ENCODE measurements at regions not wholly inside any gene's neighbourhood (a gene's known extent, or its start where the extent isn't known, plus 50 kb on each side); places are given as distances from the start of the nearest gene placed in this dataset.
"Not testable (repeated sequence)": the region's sequence is repeated elsewhere in the genome, so short reads cannot be mapped to it uniquely, and the experiment has no call there.

DNA sequence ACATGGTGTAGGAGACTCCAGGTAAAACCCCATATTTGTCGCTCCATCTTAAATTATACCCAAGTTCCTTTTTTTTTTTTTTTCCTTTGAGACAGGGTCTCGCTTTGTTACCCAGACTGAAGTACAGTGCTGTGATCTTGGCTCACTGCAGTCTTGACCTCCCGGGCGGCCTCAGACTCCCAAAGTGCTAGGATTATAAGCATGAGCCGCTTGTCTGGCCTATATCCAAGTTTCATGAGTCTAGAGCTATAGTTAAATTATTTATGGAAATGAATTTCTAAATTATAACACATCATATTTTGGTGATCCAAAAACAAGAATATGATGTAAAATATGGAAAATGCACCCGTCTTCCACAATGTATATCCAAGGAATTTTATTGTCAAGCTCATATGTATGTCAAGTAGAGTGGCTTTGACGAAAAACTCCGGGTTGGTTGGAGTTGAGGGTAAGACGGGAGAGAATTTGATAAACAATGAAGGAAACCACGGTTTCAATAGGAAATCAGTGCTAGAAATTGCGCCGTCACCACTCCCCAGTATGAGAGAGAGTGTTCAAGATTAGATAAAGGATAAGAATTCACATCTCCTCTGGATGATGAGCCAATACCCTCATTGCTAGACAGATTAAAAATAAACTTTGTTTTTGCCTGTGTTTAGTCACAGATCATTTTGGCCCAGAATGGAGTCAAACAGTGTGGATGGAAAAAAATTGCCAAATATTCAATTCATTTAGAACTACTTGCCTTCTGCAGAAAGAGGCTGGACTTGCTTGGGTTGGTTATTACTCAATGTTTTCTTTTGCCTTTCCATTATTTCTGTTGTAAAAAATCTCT, 209.2 kb upstream of the NR2F2 start:
- DNase-seq = no peak

DNA sequence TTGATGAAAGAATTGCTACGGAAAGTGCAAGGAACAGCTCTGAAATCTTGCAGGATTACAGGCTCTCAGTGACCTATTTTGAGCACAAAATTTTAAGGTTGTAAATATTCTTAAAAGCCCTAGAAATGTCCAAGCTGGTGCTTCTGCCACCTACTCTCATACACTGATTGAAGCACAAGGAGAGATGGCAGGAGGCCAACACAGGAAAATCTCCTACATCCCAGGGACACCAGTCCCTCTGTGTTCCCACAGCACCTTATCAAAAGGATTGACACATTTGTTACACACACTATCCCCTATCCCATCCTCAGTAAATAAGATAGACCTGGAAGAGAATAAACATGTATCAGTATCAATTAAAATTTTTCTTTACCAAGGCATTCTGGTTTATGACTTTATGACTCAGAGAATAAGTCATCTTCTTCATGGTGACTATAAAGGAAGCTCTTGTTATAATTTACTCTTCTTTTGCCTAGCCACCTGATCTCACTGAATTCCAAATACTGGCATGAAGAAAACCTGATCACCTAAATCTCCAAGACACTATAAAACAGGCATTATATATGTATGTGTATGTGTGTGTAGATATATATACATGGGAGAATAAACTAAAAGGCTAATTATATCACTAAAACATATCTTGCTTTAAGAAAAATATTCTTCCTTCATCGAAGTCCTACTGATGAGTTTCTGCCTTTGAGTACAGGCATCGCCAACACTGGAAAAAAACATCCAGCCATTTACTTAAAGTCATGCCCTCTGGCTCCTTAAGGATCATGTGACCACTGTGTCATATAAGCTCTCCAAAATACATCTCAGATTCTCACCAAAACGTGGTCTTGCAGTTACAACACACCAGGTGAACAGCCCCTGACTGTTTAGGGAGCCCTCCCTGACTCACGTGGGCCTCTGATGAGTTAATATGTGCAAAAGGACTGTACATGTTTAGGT, 208.1 kb upstream of the NR2F2 start:
- DNase-seq = no peak

DNA sequence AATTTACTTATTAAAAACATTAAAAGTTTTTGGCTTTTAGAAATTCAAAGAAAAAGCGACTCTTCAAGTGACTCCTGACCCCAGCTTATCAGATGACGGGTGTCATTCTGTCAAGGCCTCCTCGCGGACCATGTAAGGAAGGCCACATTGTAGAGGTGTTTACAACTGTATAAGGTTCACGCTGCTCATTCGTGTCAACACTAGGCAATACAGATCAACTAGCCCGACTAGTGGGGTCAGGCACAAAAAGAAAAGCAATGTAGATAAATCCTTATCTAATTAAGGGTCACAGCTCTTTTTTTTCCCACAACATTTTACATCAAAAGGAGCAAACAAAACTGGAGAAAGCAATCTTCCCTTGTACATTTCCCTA, 207.5 kb upstream of the NR2F2 start:
- DNase-seq = no peak

DNA sequence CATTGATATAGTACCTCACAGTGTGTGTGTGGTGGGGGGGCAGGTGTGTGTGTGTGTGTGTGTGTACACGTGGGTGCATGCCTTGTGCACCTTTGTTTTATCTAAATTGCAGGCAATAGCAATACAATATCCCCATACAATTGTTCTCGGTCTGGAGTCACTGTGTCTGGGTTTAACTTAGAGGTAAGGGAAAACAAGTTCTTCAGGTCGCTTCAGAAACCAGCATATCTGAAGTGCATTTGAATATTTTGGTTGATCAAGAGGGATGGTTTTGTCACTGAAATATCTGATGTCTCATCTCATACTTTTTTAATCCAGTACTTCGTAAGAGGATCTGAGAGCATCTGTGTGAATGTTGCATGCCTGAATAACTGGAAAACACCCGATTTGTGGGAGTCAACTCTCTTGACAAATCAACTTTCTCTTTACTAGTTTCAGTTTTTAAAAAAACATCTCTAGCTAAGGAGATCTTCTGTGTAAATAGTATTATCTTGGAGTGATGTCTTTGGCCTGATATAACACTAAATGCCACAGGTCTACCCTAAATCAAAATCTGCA, 206.8 kb upstream of the NR2F2 start:
- DNase-seq = no peak

DNA sequence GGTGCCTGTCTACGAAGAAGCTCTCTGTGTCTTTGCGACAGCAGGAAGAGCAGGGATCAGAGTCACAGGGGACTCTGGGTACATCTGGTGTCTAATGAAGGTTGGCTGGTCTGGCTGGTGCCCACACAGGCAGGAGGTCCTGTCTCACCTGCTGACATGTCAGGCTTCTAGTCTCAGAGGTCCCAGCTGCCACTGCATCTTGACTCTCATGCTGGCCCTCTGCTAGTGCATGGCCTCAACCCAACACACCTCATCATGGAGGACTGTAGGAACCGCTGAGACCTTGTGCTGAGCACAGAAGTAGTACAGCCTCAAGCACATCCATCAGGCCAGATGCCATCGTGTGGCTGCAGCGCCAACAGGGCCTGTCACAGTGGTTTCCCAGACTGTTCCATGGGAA, 206.1 kb upstream of the NR2F2 start:
- no peak for DNase-seq

DNA sequence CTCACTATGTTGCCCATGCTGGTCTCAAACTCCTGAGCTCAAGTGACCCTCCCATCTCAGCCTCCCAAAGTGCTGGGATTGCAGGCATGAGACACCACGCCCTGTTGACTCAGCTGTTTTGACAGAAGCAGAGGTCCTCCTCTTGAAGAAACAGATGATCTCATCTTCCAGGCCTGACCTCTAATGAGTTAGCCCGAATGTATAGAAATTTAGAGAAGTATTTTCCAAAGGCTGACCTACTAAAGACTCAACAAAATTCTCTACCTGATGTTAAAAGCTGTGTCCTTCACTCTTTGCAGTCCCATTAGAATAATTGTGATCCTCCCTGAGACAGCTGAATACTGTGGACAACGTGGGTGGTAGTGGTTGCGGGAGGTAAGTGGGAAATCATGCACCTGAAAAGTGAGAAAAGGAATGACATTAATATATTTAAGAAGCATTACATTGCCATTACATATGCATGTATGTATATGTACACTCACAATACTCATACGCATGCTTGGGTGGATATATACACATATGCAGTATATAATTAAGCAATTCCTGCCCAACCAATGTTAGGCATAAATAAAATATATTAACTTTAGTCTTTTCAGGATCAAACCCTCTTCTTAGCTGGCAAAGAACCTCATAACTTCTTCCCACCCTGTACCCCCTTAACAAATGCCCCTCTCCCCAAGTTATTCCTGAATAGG, 204.6 kb upstream of the NR2F2 start:
- DNase-seq = no peak

DNA sequence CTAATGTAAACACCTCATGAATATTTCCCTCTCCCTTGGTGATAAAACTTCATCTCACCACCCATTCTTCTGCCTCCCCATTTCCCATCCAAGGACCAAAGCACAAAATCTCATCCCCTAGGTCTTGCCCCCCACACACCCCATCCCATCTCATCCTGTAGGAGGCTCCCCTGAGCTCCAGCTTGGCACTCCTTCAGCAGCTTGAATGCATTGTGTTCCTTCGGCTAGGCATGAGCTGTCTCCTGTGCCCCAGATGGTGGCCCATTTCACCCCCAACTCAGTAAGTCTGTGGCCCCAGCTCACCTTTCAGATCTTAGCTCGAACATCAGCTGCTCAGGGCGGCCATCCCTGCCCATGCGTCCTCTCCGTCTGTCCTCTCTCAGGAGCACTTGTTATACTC, 203.6 kb upstream of the NR2F2 start:
- DNase-seq = no peak

DNA sequence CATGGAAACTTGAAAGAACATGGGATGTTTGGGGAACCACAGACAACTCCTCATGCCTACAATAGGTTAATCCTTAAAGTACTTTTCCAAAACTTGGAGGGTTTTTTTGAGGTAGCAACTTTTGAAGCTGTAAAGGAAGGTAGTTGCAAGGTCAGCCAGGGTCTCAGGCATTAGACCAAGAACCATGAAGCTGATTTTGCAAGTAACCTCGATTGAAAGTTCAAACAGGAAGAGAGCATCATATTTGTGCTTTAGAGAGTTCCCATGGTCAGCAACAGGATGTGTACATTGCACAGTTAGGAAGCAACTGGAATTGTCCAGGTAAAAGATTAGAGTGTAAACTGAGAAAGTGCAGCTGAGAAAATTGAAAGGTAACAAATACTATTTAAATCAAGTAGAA, 199.8 kb upstream of the NR2F2 start:
- no peak for DNase-seq

DNA sequence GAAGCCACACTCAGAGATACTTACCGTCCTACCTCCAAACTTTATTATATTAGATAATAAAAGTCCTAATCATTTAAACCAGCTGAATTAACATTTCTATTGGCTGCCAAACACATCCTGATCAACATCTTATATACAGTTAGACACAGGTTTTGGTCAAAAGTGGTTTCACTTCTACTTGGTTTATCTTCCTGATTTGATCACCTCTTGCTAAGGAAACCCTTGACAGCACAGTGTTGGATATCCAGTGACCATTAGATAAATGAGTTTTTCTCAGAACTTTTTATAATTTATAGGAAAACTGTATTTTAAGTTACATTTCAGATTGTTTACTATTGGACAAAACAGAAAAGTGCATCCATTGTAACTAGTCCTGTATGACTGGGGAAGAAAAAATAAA, 198.4 kb upstream of the NR2F2 start:
- DNase-seq = no peak

DNA sequence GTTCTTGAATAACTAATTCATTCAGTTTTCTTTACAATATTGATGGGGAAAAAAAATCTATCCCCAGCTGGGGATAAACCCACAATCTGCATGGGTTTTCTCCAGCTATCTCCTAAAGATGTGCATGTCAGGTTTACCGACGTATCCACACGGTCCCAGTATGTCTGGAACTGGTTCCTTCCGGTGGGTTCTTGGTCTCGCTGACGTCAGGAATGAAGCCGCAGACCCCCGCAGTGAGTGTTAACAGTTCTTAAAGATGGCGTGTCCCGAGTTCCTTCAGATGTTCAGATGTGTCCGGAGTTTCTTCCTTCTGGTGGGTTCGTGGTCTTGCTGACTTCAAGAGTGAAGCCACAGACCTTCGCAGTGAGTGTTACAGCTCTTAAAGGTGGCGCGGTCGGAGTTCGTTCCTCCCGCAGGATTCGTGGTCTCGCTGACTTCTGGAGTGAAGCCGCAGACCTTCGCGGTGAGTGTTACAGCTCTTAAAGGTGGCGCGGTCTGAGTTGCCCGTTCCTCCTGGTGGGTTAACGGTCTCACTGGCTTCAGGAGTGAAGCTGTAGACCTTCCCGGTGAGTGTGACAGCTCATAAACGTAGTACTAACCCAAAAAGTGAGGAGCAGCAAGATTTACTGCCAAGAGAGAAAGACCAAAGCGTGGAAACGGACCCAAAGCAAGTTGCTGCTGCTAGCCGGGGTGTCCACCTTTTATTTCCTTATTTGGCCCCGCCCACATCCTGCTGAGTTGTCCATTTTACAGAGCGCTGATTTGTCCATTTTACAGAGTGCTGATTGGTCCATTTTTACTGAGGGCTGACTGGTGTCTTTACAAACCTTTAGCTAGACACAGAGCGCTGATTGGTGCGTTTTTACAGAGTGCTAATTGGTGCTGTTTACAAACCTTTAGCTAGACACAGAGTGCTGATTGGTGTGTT, 195.1 kb upstream of the NR2F2 start:
- DNase-seq = no peak

DNA sequence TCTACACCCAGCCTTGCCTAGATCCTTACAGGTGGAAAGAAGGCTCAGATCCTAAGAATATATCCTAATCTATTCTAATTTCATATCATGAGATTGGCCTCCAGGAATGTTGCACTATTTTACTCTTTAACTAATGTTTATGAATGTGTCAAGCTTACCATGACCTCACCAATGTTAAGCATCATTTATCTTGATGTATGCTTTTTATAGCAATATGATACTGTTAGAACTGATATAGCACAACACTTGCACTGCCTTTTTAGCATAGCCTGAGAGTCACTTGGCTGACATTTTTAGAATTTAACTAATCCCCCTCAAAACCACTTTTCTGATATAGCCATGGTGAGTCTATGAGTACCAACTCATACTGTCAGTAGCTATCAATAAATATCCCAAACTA, 191.5 kb upstream of the NR2F2 start:
- no peak for DNase-seq

DNA sequence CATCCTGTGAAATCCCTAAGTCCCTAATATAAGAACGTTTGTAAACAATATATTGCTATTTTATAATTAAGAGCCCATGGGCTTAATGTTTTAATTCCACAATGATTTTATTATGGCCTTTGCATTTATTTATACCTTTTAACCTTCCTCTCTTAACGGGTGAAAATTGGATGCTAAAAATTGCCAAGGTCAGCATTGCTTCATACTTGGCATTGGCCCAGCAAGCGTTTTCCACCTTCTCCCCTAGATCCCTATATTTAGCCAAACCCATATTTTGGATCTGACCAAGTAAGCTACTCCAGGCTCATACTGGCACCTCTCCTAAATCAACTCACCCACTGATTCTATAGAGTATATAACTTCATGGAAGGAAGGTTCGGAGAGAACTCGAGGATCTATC, 188.0 kb upstream of the NR2F2 start:
- no peak for DNase-seq

DNA sequence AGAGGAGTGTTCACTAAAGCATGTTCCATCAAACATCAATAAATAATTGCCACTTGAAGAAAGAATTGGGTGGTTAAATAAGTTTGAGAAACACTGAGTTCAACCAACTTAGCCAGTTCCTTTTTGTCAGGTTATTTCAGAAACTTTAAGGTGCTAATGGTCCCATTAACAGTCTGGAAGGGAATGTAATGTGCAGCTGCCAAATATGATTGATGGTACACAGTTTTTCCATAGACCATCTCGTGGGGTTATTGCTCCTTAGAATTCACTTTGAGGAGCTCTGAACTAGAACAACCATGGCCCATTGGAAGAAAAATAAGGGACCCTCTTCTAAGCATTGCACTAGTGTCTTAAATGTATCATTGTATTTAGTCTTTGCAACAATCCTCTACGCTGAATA, 185.8 kb upstream of the NR2F2 start:
- DNase-seq = no peak

DNA sequence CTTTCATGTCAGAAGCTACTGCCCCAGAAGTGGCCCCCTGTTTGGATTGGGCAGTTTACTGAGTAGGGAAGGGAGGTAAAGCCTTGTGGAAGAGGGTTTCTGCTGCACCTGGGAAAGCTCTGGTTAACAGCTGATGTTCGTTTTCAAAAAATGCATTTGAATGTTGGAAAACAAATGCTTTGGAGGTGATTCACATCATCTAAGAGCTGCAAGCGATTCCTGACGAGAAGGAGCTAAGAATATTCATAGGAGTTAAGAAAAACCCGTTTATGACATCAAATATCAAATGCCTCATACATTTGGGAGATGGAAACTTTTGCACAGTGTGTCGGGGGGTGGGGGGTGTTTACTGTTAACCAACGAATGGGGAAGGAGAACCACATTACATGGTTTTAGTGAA, 183.8 kb upstream of the NR2F2 start:
- DNase-seq = no peak

DNA sequence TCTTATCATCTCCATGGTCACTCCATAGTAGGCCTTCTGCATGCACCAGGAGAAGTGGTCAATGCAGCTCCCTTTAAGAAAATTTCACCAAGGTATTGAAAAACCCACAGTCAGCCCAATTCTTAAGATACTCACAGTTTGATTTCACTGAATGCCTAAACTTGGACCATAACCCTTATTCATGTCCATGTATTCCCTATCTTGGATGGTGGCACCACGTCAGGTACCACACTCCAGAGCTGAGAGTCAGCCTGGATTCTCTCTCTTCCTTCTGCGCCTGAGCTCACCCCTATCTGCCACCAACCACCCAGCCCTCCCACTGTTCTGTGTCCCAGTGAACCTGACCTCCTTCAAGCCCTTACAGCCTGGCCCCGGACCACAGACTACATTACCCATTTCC, 183.2 kb upstream of the NR2F2 start:
- DNase-seq = no peak

DNA sequence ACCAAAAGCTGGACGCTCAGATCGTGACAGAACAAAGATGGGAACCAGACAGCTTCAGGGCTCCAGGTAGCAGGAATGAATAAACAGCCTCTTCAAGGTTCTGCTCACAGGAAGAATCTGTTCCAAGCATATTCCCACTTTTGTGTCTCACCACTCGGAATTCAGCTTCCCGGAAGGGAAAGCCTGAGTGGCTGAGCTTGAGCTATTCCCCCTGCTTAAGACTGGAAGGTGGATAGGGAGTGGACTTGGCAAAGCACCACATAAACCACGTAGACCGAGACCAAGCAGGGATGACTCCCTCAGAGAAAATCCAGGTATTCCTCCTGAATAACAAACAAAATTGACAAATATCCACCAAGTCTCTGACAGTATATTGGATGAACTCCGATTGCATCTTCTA, 180.2 kb upstream of the NR2F2 start:
- no peak for DNase-seq

DNA sequence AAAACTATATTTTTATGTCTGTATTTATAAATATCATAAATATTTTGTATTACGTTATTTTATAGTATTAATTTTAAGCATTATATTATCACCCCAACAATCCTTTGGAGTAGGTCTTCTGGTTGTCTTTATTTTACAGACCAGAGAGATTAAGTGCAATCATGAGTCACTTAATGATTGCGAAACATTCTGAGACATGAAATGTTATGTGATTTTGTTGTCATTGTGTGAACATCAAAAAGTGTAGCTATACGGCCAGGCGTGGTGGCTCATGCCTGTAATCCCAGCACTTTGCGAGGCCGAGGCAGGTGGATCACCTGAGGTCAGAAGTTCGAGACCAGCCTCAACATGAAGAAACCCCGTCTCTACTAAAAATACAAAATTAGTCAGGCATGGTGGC, 178.8 kb upstream of the NR2F2 start:
- not testable (repeated sequence) for DNase-seq

DNA sequence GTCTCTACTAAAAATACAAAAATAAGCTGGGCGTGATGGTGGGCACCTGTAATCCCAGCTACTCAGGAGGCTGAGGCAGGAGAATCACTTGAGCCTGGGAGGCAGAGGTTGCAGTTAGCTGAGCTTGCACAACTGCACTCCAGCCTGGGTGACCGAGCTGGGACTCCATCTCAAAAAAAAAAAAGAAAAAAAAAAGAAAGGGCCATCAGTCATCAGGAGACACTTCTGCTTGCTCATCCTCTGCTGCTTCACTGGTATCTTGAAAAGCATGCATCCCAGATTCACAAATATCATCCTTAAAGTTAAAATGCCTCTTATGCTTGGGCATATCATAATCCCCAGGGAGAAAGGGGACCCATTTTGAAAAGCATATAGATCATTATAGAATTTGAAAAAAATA, 176.6 kb upstream of the NR2F2 start:
- DNase-seq = no peak

DNA sequence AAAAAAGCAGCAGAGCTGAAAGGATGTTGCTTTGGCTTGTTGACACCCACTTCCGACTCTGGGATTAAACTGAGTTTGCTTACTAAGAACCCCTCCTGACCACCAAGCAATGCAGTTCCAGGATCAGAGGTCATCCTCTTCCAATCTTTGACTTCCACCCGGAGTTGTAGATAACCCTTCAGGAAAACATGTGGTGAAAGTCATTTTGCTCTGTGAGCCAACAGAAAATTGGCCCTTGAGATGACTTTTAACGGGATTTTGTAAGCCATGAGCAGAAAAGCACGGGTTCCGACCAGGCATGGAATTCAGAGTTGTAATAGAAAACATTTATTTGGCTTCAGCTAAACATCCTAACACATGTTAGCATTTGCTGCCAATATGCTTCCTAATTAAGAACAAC, 171.6 kb upstream of the NR2F2 start:
- DNase-seq = no peak

DNA sequence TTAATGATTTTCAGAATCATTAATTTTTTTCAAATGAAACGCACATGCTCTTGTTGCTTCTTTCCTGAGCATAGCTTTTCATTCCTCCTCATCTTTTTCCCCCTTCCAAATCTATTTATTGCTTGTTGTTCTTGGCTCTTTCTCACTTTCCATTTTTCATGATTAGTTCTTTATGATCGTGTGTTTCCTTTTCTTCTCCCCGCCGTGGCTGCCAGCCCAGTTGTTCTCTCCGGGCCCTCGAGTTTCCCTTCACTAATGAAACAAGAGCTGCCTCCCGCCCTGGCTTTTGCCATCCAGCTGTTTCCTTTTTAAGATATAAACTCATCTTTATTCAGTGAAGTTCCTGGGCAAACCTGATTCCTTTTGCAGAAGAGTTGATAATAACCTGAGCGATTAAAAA, 170.2 kb upstream of the NR2F2 start:
- no peak for DNase-seq

DNA sequence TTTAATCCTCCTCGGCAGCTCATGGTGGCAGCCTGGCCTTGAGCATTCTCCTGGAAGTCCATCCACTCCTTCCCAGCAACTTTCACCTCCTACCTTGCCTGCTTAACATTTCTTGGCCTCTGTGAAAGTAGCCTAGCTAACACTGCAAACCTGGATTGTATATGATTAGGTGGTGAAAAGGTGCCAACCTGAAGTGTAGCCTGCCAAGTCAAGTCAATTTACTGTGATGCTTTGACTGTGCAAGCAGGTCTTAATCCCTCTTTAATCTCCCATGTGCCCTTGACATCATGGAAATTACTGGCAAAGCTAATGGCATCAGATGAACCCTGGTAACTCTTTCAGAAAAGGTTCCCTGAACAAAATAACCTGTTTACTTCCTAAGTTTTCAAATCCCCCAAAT, 169.7 kb upstream of the NR2F2 start:
- no peak for DNase-seq

Data from hypothalamus (tissue), 51 donors.